BLaER1 (cell line): ENCODE measurements at regions not wholly inside any gene's neighbourhood (a gene's known extent, or its start where the extent isn't known, plus 50 kb on each side); places are given as distances from the start of the nearest gene placed in this dataset.

ENCODE experiments used
- H3K27ac ChIP-seq: shearing (Covaris generic); formaldehyde crosslinking; 2 replicates; pipeline ENCODE4 v1.8.1; 2022
- H3K27me3 ChIP-seq: shearing (Covaris generic); formaldehyde crosslinking; 2 replicates; pipeline ENCODE4 v1.8.1; 2022
- H3K36me3 ChIP-seq: shearing (Covaris generic); formaldehyde crosslinking; 2 replicates; pipeline ENCODE4 v1.8.1; 2022
- H3K4me1 ChIP-seq: shearing (Covaris generic); formaldehyde crosslinking; 2 replicates; pipeline ENCODE4 v1.8.1; 2022
- H3K4me2 ChIP-seq: shearing (Covaris generic); formaldehyde crosslinking; 2 replicates; pipeline ENCODE4 v1.8.1; 2022
- H3K4me3 ChIP-seq: shearing (Covaris generic); formaldehyde crosslinking; 2 replicates; pipeline ENCODE4 v1.8.1; 2022
- H3K9ac ChIP-seq: shearing (Covaris generic); formaldehyde crosslinking; 2 replicates; pipeline ENCODE4 v1.8.1; 2022
- H3K9me3 ChIP-seq: shearing (Covaris generic); formaldehyde crosslinking; 2 replicates; pipeline ENCODE4 v1.8.1; 2022
- H4K20me1 ChIP-seq: shearing (Covaris generic); formaldehyde crosslinking; 2 replicates; pipeline ENCODE4 v1.8.1; 2022
- Cebpa-rat ChIP-seq: shearing (Covaris generic); IDR thresholded peaks from 2 replicates; pipeline ENCODE4 v1.8.1; 2022

- Histone ChIP-seq H3K27ac (no peak overlapping the region), H3K4me2 (no peak overlapping the region)
- TF ChIP-seq Cebpa-rat, result no peak
Measured at GRCh38 chr4:136922066-136922465, 610.2 kb downstream of the PCDH18 start.

GRCh38 chr4:136920092-136920881 lies 612.0 kb downstream of the PCDH18 start:
- no peak overlapping the region for H3K4me3 ChIP-seq
- H3K9me3 ChIP-seq, result peaks cover 18% of the 10 kb centered on the region
- H3K36me3 ChIP-seq, result no peaks in the 10 kb centered on the region
- no peak for TF ChIP-seq Cebpa-rat
- H3K4me2 ChIP-seq, result no peak overlapping the region
- no peak overlapping the region for H3K27ac ChIP-seq
- peaks cover 5% of the 10 kb centered on the region; the same call in 1 of the 2 replicates for H3K4me1 ChIP-seq
- no peak overlapping the region for H3K9ac ChIP-seq
- H3K27me3 ChIP-seq, result no peaks in the 10 kb centered on the region
- no peaks in the 10 kb centered on the region for H4K20me1 ChIP-seq

More at GRCh38 chr4:136922066-136922465, 610.2 kb downstream of the PCDH18 start:
- Histone ChIP-seq H3K4me3 (no peak overlapping the region), H3K9me3 (peaks cover 18% of the 10 kb centered on the region), H3K4me1 (peaks cover 5% of the 10 kb centered on the region; the same call in 1 of the 2 replicates), H3K27me3 (no peaks in the 10 kb centered on the region), H3K36me3 (no peaks in the 10 kb centered on the region), H3K9ac (no peak overlapping the region), H4K20me1 (no peaks in the 10 kb centered on the region)

- no peak overlapping the region for H3K4me3 ChIP-seq
- H3K9me3 ChIP-seq, result peaks cover 18% of the 10 kb centered on the region
- H4K20me1 ChIP-seq, result no peaks in the 10 kb centered on the region
- TF ChIP-seq Cebpa-rat, result no peak
- H3K27ac ChIP-seq, result no peak overlapping the region
- H3K4me2 ChIP-seq, result no peak overlapping the region
- no peak overlapping the region for H3K9ac ChIP-seq
- H3K27me3 ChIP-seq, result no peaks in the 10 kb centered on the region
- H3K4me1 ChIP-seq, result peaks cover 5% of the 10 kb centered on the region; the same call in 1 of the 2 replicates
- H3K36me3 ChIP-seq, result no peaks in the 10 kb centered on the region
Measured at GRCh38 chr4:136918772-136919171, 613.5 kb downstream of the PCDH18 start.

- Histone ChIP-seq H3K36me3 (no peaks in the 10 kb centered on the region), H4K20me1 (no peaks in the 10 kb centered on the region), H3K27me3 (no peaks in the 10 kb centered on the region), H3K4me1 (peaks cover 5% of the 10 kb centered on the region; the same call in 1 of the 2 replicates), H3K4me3 (no peak overlapping the region), H3K4me2 (no peak overlapping the region), H3K9me3 (peaks cover 18% of the 10 kb centered on the region), H3K9ac (no peak overlapping the region), H3K27ac (no peak overlapping the region)
- no peak for TF ChIP-seq Cebpa-rat
Measured at GRCh38 chr4:136917312-136918110, 614.8 kb downstream of the PCDH18 start.

GRCh38 chr4:136909626-136910025 lies 622.7 kb downstream of the PCDH18 start:
- Histone ChIP-seq H3K4me3 (no peak overlapping the region), H4K20me1 (no peaks in the 10 kb centered on the region), H3K27ac (no peak overlapping the region), H3K9me3 (no peaks in the 10 kb centered on the region), H3K4me2 (no peak overlapping the region), H3K27me3 (no peaks in the 10 kb centered on the region), H3K36me3 (no peaks in the 10 kb centered on the region), H3K4me1 (no peaks in the 10 kb centered on the region), H3K9ac (no peak overlapping the region)
- TF ChIP-seq Cebpa-rat, result no peak

GRCh38 chr4:136908122-136908521 lies 624.2 kb downstream of the PCDH18 start:
- TF ChIP-seq Cebpa-rat, result no peak
- Histone ChIP-seq H3K4me2 (no peak overlapping the region), H3K4me1 (no peaks in the 10 kb centered on the region), H3K9ac (no peak overlapping the region), H3K4me3 (no peak overlapping the region), H3K27ac (no peak overlapping the region), H3K9me3 (no peaks in the 10 kb centered on the region), H3K27me3 (no peaks in the 10 kb centered on the region), H3K36me3 (no peaks in the 10 kb centered on the region), H4K20me1 (no peaks in the 10 kb centered on the region)

GRCh38 chr4:136900696-136901095 lies 631.6 kb downstream of the PCDH18 start:
- Histone ChIP-seq H3K9ac (no peak overlapping the region), H3K27me3 (no peaks in the 10 kb centered on the region), H3K36me3 (no peaks in the 10 kb centered on the region), H4K20me1 (no peaks in the 10 kb centered on the region), H3K4me1 (no peaks in the 10 kb centered on the region), H3K9me3 (no peaks in the 10 kb centered on the region), H3K27ac (no peak overlapping the region), H3K4me3 (no peak overlapping the region), H3K4me2 (no peak overlapping the region)
- no peak for TF ChIP-seq Cebpa-rat

- H3K27me3 ChIP-seq, result no peaks in the 10 kb centered on the region
- H4K20me1 ChIP-seq, result no peaks in the 10 kb centered on the region
- H3K4me2 ChIP-seq, result no peak overlapping the region
- no peaks in the 10 kb centered on the region for H3K36me3 ChIP-seq
- H3K9ac ChIP-seq, result no peak overlapping the region
- H3K4me3 ChIP-seq, result no peak overlapping the region
- H3K9me3 ChIP-seq, result no peaks in the 10 kb centered on the region
- no peak overlapping the region for H3K27ac ChIP-seq
- H3K4me1 ChIP-seq, result no peaks in the 10 kb centered on the region
- no peak for TF ChIP-seq Cebpa-rat
Measured at GRCh38 chr4:136898590-136899248, 633.6 kb downstream of the PCDH18 start.

GRCh38 chr4:136893573-136893972 lies 638.7 kb downstream of the PCDH18 start:
- H4K20me1 ChIP-seq, result no peaks in the 10 kb centered on the region
- H3K4me2 ChIP-seq, result no peak overlapping the region
- no peak for TF ChIP-seq Cebpa-rat
- H3K27me3 ChIP-seq, result no peaks in the 10 kb centered on the region
- H3K36me3 ChIP-seq, result no peaks in the 10 kb centered on the region
- H3K27ac ChIP-seq, result no peak overlapping the region
- H3K9ac ChIP-seq, result no peak overlapping the region
- H3K9me3 ChIP-seq, result no peaks in the 10 kb centered on the region
- no peaks in the 10 kb centered on the region for H3K4me1 ChIP-seq
- no peak overlapping the region for H3K4me3 ChIP-seq
